ENCODE measurements at regions not wholly inside any gene's neighbourhood (a gene's known extent, or its start where the extent isn't known, plus 50 kb on each side); places are given as distances from the start of the nearest gene placed in this dataset.
"Not testable (repeated sequence)": the region's sequence is repeated elsewhere in the genome, so short reads cannot be mapped to it uniquely, and the experiment has no call there.

DNA sequence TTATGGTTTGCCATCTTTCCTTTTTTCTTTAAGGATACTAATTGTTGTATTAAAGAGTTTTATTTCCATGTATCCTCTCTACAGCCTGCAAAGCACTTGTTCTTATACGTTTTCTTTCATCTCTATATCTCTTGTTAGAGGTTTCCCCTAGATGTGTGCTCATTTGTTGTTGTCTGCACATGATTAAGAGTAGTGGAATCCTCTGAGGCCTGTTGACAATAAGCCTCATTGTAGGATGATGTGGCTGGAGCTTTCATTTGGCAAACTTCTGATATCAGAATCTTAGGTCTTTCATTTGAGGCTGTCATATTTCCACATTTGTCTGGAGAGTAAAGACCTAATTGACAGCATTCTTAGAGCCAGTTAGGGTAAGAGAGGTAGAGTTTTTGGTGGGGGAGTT, 506.0 kb downstream of the DIPK2A start:
- DNase-seq = no peak

DNA sequence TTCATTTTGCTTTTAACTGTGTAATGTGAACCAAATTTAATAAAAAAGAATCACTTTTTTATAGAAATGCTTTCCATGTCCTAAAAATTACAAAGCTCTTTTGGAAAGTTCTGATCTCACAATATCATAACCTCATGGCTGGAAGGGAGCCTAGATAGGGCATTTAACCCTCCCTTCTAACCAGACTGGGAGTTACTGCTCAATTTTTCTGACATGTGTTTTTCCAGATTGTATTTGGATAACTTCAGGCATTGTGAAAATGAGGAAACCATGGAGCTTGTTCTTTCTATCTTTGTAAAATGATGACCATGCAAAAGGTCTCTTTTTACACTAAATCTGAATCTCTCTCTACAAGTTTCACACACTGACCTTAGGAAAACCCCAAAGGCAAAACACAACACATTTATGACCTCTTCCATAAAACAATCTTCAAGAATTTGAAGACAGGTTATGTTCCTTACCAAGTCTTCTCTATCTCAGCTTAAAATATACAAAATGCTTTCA, 508.8 kb downstream of the DIPK2A start:
- no peak for DNase-seq

DNA sequence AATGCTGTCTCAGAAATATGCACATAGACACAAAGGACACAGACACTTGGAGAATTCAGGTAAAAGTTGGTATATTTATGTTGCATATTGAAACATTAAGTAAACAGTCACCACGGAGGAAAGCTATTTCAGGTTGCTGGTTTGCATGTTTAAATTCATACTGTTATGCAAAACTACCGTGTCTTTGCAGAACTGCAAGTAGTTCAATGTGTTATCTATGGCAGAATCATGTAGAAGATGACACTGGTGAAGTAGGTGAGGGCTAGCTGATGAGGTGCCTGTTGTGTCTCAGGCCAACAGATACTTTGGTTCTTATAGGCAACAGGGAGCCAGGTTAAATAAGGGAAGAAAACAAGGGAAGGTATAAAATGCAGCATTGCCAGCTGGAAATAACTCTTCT, 511.3 kb downstream of the DIPK2A start:
- DNase-seq = no peak

DNA sequence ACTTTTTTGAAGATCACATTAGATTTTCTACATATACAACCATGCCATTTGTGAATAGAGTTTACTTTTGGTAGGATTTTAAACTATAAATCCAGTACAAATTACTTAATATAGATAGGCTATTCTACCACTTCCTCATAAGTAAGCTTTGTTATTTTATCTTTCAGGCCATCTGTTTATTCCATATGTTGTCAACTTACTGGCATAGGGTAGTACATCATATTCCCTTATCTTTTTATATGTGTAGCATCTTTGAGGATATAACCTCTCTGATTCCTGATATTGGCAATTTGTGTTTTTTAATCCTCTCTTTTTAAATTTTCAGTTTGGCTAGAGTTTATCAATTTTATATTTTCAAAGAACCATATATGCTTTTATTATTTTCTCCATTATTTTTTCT, 515.4 kb downstream of the DIPK2A start:
- DNase-seq = no peak

DNA sequence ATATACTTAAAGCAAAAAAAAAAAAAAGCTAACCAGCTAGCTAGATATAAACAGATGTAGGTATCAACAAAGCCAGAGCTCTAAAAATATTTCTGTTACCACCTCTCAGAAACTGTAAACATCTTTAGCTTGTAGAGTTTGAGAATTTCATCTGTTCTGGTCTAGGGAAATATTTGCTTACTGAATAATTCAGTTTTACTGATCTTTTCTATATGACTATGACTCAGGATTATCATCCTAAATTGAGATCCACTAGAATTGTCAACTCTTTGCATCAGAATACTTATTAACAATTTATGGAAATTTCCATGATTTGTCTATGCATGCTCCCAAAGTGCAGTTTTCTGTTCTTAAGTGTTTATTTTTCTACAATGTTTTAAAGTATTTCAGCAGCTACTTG, 517.3 kb downstream of the DIPK2A start:
- no peak for DNase-seq

DNA sequence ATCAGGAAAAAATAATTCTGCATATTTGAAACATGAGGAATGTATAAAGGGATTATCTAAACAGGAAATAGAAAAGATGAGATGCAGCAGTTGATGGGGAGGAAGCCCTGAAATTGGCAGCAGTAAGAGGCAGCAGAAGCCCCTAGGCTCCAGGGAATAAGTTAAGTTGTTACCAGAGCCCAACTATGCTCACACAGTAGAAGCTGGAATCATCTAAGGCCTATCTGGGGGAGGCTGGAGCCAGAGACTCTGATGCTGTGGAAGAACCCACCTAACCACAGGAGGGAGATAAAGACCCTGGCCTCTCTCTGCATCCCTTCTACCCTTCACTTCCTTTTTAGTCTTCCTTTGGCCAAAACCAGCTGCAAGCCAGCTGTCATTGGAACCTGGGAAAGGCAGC, 519.7 kb downstream of the DIPK2A start:
- DNase-seq = peak; percentile 59

DNA sequence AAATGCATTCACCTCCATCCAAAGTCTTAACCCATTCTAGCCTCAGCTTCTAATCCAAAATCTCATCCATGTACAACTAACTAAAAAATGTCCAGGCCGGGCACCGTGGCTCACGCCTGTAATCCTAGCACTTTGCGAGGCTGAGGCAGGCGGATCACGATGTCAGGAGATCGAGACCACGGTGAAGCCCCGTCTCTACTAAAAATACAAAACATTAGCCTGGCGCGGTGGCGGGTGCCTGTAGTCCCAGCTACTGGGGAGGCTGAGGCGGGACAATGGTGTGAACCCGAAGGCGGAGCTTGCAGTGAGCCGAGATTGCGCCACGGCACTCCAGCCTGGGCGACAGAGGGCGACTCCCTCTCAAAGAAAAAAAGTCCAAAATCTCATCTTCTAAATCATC, 523.0 kb downstream of the DIPK2A start:
- DNase-seq = not testable (repeated sequence)

DNA sequence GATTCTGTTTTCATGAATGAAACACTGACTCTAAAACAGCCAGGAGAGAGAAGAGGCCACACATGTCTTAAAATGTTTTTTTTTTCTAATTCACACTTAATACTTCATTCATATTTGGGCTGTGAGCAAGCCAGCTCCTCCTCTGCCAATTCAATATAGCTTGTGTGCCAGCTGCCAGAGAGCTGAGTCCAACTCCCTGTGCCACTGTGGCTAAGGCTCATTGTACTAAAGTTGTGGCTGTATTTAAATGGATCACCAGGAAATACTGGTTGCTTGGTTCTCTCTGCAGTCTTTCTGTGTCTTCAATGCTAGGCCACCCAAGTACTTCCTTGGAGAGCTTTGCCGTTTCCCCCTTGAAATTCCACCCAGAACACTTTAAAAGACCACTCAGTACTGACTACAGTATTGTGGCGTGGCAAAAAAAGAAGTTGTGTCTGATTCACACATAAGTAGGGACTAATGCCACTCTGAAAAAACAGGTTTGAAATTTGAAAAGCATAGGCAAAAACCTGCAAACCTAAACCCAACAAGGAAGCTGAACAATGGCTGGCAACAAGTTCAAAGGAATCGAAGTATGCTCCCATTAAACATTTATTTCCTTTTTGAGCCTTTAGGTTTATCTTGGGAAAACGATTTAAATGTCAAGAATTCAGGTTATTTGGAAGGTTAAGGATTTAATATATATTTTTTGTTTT, 524.7 kb downstream of the DIPK2A start:
- DNase-seq = no peak

DNA sequence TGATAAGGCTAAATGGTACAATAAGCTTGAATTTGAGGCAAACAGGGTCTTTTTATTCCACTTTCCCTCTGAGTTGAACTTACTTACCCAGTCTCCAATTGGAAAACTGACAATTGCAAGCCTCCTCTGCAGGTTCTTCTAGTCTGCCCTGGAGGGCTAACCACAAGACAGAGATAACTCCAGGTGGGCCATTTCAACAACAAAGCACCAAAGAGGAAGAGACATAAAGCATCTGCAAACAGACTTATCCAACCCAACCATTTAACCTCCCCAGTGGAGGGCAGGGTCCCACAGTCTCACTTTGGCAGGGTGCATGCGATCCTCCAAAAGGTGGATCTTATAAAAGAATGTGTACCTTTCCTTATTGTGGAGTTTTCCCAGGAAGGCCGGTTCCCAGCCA, 525.8 kb downstream of the DIPK2A start:
- peak; percentile 66 for DNase-seq

DNA sequence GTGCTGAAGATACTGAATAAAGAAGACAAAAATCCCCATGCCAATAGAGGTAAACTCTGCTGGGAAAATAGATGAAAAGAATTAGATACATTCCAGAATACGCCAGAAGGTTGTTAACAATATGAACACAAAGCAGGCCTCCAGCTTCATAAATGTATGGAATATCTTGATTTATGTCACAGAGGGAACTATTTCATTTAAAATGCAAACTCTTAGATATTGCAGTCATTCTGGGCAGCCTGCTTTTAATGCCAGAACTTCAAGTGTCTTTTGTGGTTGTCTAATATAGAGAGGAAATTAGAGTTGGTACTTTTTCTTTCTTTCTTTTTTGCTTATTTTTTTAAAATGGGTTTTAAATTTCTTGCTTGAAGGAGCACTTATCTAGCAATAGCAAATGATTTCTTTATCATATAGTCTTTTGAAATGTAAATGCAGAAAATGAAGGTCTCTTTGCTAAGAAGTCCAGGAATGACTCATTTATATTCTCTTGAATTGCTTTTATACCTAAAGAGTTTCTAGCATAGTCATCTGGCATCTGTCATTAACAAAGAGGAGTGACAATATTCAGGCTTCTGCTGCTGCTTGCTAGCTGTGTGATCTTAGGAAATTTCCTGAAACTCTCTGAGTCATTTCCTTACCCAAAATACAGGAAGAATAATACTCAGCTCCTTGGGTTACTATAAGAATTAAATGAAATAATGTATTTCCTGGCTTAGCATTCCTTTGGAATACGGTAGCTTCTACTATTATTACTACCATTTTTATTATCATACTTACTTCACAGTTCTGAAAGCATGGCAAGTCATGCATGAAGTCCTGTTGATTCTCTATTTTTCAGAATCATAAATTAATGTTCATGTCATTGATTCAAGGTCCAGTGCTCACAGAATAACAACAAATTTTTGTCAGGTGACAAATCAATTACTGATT, 527.6 kb downstream of the DIPK2A start:
- no peak for DNase-seq

DNA sequence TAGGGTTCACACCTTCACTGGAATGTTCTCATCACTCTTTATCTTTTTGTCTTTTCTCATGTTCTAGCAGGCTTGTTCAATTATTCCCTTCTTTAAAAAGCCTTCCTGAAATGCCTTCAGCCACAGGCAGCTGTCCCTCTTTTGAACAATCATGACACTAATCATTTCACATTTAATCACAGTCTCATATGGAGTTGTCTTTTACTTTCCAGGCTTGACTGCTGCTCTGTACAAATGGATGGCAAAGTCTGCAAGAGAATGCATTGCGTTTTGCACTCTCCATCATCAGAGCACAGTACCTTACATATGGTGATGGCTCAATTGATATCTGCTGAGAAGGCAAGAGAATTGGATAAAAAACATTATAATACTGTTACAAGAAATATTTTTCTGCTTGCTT, 529.8 kb downstream of the DIPK2A start:
- DNase-seq = no peak

DNA sequence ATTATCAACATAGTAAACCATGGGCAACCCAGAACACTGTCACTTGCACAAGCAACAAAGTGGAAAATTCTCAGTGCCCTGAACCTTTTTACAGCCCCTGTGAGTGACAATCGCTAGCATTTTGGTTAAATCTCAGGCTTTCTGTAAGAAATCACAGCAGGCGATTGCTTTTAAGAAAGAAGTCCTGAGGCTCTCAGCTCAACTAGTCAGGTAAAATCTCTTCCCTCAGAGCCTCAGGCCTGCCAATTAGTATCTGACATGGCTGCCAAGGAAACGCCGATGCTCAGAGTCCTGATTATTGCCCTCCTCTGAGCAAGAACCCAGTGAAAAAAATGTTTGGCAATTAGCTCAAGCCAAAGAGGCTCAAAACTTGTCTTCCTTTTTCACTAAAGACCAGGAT, 530.8 kb downstream of the DIPK2A start:
- DNase-seq = peak; percentile 58

DNA sequence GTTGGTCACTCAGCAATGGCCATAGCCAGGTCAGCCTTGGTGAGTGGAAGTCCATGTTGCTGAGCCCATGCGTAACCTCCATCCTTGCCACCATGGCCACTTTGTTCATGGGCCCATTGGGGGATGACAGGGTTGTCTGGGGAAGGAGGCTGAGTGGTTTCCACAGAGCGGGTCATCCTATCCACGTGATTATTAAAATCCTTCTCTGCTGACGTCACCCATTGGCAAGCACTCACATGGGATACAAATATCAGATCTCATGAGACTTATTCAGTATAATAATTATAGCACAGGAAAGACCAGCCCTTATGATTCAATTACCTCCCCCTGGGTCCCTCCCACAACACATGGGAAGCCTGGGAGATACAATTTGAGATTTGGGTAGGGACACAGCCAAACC, 534.8 kb downstream of the DIPK2A start:
- DNase-seq = not testable (repeated sequence)

DNA sequence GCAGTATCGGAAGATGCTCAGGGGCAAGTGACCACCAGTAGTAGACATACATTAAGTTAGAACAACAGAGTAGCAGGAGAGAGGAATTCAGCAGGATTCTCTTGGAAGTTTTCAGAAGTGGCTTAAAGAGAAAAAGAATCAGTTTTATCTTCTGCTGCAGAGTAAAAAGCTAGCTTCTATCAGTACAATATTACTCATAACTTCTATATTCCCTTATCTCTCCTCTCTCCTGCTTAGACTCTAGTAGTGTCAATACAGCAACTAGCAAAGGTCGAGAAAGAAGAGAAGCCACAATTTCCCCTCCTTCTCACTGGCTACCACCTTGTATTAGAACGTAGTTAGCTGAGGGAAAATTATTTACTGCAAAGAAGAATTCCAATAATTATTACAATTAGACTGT, 539.7 kb downstream of the DIPK2A start:
- no peak for DNase-seq

DNA sequence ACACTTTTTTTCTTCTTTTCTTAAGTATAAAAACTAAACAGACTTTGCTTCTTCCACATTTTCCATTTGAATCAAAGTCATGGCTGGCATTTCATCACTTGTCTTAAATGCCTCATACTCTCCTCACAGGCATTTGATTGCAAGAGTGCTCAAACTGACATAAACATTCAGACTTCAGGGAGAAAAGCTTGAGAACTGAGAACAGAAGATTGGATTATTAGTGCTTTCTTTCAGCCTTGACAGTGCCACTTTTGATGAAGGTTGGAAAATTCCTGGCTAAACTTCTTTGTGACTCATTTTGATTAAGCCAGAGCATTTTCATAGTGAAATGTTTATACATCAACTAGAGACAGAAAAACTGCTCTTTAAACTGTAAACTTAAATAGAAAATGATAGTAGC, 544.4 kb downstream of the DIPK2A start:
- DNase-seq = no peak

DNA sequence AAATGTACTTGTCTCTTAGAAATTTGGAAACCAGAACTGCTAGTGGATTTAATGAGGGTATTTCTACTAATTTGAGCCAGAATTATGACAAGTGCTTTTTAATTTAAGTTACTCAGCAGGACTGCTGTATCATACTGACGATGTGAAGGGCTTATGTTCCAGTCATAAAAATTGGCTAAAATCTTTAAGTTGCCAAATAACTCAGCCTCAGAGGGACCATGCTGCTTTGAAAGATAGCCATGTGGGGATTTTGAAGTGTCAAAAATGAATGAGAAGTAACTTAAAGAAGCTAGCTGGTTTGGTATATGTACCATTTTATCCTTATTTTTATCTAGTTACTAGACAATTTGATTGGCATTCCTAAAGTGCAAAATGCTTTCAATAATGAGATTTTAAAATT, 545.0 kb downstream of the DIPK2A start:
- DNase-seq = no peak

DNA sequence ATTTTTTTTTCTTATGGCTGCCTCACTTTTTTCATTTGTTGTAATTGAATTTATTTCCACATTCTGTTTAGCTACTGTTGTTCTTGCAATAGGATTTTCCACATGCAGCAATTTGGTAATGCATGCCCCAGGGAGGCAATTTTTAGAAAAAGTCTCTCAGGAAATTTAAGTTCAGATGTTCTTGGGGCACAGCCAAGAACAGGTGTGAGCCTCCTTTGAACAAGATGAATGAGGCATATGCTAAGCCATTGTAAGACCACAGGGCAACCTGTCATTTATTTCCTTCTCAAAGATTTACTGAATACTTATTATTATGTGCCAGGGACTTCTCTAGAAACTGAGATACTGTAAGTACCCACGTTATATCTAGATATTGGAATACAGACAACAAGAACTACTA, 549.5 kb downstream of the DIPK2A start:
- no peak for DNase-seq

DNA sequence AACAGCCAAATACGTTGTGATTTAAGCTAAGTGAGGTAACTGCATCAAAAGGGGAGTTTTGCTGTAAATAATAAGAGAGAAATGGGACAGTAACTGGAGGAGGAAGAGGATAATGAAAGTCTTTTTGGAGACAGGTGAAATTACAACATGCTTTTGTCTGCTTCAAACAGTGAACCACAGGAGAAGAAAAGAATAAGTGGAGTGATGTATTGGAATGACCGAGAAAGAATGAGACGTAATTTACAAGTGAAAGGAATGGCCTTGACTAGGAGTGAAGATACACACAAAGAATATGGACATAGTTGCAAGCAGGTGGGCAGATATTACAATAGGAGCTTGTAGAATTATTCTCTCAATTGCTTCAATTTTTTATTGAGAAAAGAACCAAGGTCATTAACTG, 550.8 kb downstream of the DIPK2A start:
- no peak for DNase-seq

DNA sequence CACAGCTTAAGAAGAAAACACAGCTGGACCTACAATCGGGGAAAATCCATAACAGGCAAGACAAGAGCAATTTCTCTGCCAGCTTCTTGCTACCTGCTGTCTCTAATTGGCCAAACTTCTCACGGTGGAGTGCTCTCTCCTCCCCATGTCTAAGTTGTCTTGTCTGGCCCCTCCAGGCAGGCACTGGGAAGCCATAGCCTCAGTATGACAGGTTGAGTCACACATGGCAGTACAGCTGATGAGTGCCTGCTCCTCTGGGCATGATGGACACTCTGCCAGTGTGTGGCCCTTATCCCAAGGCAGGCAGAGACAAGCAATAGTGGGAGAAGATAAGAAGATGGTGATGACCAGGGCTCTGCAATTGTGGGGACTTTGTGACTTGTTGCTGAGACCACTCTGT, 551.8 kb downstream of the DIPK2A start:
- no peak for DNase-seq

DNA sequence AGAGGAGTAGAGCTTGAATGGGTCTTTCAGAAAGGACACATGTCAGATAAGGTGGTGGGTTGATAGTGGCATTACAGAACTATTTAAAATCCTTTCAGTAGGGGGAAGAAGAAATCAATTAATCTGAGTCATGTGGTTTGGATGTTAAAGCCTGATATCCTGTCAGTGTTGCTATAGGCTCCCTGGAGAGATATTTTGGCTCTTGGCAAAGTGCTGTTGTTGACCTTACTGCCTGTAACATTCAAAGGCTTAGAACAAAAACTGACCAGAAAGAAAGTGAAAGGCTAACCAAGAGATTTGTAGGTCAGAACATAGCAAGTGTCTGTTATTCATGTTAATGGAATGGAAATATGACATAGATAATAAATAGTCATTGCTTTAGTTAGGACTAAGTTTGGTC, 552.9 kb downstream of the DIPK2A start:
- no peak for DNase-seq

DNA sequence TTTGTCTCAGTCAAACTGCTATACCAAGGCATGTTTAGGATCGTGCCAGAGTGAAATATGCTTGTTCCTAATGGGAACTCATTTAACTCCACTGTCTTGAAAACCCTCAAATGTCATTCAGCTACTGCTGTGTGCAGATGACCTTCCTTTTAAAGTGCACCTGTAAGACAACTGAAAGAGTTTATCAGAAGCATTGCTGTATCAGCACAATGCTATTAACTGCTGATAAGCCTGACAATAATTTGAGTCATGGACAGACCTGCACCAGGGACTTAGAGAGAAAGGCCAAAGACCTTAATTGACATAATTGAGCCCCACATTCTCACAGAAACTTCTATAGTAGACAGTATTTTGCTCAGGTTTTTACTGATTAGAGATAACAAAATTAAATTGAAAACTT, 557.9 kb downstream of the DIPK2A start:
- no peak for DNase-seq

DNA sequence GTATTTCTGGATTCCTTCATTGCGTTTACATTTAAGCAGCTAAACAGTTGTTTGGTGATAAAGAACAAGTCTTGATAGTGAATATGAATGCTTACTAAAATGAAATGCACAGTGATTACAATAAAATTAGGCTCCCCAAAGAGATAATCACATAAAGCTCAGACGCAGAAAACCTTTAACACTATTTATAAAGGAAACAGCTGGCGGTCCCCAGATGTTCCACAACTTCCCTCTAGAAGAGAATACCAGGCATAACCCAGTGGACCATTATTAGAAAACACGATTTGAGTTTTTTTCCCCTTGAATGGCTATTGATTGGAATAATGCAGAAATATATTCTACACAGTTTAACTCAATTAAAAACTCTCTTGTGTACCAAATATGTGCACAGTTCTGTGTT, 573.2 kb downstream of the DIPK2A start:
- no peak for DNase-seq

DNA sequence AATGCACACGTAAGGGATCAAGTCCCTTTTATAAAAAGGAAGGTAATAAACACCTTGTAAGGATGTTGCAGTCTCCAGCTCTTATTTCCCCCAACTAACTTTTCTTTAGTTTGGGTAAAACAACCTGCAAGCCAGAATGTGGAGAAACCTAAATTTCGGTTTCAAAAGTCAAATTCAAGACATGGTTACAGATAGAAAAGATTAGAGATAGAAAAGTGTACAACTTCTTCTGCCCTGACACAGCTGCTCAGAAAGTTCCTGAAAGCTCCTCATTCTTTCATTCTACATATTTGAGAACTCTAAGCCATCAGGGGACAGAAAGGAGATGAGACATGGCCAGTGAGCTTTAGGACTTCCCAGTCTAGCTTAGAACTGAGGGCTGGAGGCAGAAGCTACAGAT, 574.9 kb downstream of the DIPK2A start:
- no peak for DNase-seq

DNA sequence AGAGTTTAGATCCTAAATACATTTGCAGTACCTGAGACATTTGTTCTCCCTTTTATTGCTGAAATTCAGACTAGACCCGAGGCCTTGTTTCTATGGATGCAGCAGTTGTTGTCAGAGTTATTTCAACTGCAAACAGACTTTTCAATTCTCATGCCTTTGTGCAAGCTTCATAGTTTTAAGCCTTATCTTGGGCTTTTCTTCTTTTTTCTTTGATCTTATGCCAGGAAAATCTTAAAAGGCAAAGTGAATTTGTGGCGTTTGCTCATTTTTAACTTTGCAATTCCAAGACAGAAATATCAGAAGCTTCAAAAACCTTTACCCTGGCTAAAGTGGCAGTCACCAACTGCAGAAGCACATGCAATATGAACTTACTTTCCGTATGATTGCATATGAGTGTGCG, 576.7 kb downstream of the DIPK2A start:
- no peak for DNase-seq
